HepG2 (cell line): ENCODE measurements at regions not wholly inside any gene's neighbourhood (a gene's known extent, or its start where the extent isn't known, plus 50 kb on each side); places are given as distances from the start of the nearest gene placed in this dataset.

Source experiments
- ASH2L ChIP-seq: fragments of 300-600, 200-600 bp; sonication (generic); IDR thresholded peaks from 2 replicates; pipeline ENCODE4 v1.7.0; 2017; ENCODE audit warnings: low read depth, mild to moderate bottlenecking, moderate library complexity, mixed read lengths, low read length; ENCODE audit not compliant: insufficient read length
- CTCF ChIP-seq: sonication (generic); formaldehyde crosslinking; IDR thresholded peaks from 2 replicates; pipeline ENCODE4 v1.5.0; 2020; ENCODE audit warnings: mild to moderate bottlenecking, missing genetic modification reagents, moderate library complexity

- TF ChIP-seq ASH2L (no peak), CTCF (CRISPR knock-in tag) (no peak)
Measured at GRCh38 chr6:4668271-4669179, 107.7 kb upstream of the CDYL start.
